ENCODE measurements at regions not wholly inside any gene's neighbourhood (a gene's known extent, or its start where the extent isn't known, plus 50 kb on each side); places are given as distances from the start of the nearest gene placed in this dataset.
"Not testable (repeated sequence)": the region's sequence is repeated elsewhere in the genome, so short reads cannot be mapped to it uniquely, and the experiment has no call there.

DNA sequence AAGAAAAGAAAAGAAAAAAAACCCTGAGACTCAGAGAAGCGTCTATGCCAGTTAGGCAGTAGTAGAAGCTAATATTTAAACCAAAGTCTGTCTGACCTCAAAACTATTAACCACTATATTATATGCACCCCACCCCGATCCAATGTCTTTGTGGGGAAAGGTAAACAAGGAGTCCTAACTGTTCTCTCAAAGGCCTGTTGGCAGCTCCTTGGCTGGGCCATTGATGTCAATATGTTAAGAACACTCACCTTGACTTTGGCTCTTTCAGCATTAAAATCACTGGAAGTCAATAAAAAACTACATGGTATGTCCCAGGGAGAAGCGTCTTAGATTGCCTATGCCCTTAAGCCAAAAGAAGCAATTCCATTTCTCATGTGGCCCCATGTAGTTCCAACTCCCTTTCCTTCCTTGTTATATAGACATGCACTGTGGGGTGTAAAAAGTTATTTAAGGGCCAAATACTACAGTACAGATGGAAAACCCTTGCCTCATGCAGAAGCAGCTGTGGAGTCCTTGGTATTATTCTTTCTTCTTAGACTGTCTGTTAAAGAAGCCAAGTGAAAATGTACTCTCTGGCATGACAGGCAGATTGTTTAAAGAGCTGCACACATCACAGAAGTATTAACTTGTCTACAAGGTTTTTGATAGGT lies 308.6 kb upstream of the RPS23 start:
- Histone ChIP-seq H3K9me3 (ENCODE audit: control insufficient read depth, insufficient read depth, low read length) (peaks cover 21% of the 10 kb centered on the region), H3K4me1 (ENCODE audit: insufficient read depth, low read length) (no peaks in the 10 kb centered on the region; the same call in 1 of the 2 replicates), H3K36me3 (ENCODE audit: insufficient read depth, low read length) (no peaks in the 10 kb centered on the region), H3K9ac (ENCODE audit: low read depth, low read length) (no peak overlapping the region)

DNA sequence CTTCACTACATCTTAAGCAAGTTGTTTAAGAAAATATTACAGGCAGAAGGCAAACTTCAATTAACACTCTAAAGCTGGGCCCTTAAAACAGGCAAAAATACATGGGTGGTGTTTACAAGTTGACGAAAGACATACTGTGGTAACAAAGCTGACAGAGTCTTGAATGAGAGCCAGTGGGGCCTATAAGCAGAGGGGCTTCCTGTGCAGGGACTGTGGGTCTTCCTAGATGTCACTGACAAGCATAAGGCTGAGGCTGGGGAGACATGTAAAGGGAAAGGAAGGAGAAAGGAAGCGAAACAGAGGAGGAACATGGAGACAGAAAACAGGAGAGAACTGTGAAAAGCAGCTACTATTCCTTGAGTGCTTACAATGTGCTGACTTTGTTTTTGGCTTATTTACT lies 308.0 kb upstream of the RPS23 start:
- H3K36me3 ChIP-seq (ENCODE audit: insufficient read depth, low read length) = no peaks in the 10 kb centered on the region
- H3K9ac ChIP-seq (ENCODE audit: low read depth, low read length) = no peak overlapping the region
- no peaks in the 10 kb centered on the region for H3K4me1 ChIP-seq (ENCODE audit: insufficient read depth, low read length)
- peaks cover 21% of the 10 kb centered on the region for H3K9me3 ChIP-seq (ENCODE audit: control insufficient read depth, insufficient read depth, low read length)

DNA sequence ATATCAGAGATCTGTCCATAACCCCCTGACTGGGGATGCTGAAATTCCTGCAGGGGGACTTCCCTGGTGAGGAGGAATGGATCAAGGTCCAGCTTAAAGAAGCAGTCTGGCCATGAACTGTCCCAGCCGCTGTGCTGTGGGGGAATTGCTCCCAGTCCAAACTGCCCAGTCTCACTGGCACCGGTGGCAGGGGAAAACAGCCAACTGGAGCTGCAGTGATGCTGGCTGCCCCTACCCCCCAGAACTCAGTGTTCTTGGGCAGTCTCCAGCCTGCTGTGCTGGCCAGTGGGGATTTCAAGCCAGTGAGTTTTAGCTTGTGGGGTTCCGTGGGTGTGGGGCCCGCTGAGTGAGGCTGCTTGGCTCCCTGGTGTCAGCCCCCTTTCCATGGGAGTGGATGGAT lies 306.5 kb upstream of the RPS23 start:
- Histone ChIP-seq H3K4me1 (ENCODE audit: insufficient read depth, low read length) (no peaks in the 10 kb centered on the region), H3K9ac (ENCODE audit: low read depth, low read length) (no peak overlapping the region), H3K9me3 (ENCODE audit: control insufficient read depth, insufficient read depth, low read length) (peaks cover 16% of the 10 kb centered on the region), H3K36me3 (ENCODE audit: insufficient read depth, low read length) (no peaks in the 10 kb centered on the region)

DNA sequence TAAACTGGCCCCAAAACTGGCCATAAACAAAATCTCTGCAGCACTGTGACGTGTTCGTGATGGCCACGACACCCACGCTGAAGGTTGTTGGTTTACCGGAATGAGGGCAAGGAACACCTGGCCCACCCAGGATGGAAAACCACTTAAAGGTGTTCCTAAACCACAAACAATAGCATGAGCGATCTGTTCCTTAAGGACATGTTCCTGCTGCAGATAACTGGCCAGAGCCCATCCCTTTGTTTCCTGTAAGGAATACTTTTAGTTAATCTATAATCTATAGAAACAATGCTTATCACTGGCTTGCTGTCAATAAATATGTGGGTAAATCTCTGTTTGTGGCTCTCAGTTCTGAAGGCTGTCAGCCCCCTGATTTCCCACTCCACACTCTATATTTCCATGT lies 305.2 kb upstream of the RPS23 start:
- H3K9ac ChIP-seq (ENCODE audit: low read depth, low read length); H3K36me3 ChIP-seq (ENCODE audit: insufficient read depth, low read length); H3K4me1 ChIP-seq (ENCODE audit: insufficient read depth, low read length); H3K9me3 ChIP-seq (ENCODE audit: control insufficient read depth, insufficient read depth, low read length): not testable (repeated sequence)

DNA sequence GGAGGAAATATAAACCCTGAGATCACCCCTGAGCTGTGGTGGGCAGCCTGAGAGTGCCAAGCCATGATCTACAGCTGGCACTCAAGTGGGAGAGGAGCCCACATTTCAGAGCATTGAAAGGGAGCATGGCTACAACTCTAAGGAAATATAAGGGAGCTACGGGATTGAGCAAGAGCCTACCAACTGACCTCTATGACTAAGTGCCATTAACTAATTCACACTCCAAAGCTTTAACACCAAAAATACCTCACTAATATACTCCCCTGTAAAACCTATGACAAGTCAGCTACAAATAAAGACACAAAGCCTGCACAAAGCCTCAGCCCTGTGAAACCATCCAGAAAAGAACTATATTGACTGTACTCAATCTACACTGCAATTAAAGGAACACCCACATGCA lies 286.8 kb upstream of the RPS23 start:
- Histone ChIP-seq H3K36me3 (ENCODE audit: insufficient read depth, low read length) (no peaks in the 10 kb centered on the region), H3K9ac (ENCODE audit: low read depth, low read length) (no peak overlapping the region), H3K4me1 (ENCODE audit: insufficient read depth, low read length) (no peaks in the 10 kb centered on the region), H3K9me3 (ENCODE audit: control insufficient read depth, insufficient read depth, low read length) (no peaks in the 10 kb centered on the region)

DNA sequence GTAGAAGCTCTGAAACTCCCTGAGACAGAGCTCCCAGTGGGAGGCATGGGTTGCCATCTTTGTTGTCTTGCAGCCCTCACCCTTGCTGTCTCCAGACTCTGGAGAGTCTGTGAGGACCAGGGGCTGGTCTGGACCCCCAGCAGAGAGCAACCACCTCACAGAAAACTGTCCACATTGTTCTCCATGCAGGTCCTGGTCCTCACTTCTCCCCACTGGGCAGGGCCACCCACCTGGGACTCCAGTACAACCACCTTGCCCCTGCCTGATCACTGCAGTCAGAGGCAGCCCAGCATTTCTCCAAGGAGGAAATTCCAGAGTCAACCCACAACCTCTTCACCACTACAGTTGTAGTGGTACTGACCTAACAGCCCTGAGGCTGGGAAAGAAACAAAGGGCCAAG lies 285.6 kb upstream of the RPS23 start:
- no peaks in the 10 kb centered on the region for H3K36me3 ChIP-seq (ENCODE audit: insufficient read depth, low read length)
- H3K4me1 ChIP-seq (ENCODE audit: insufficient read depth, low read length) = no peaks in the 10 kb centered on the region

DNA sequence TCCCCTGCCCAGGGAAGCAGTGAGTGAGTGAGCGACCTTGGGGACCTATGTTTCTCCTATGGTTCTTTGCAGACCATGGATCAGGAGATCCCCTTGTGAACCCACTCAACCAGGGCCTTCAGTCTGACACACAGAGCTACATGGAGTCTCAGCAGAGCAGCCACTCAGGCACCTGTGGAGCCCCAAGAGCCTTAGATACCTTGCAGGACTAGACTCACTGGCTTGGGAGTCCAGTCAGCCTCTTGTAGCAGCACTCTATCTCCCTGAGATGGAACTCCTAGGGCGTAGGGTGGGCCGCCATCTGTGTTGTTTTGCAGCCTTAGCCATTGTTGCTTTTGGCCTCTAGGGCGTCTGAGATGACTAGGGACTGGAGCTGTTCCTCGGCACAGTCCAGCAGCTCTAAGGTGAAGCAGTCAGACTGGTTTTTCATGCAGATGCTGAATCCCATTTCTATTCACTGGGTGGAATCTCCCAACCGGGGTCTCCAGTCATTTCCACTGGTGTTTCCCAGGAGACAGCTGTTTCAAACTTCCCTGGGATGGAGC lies 284.6 kb upstream of the RPS23 start:
- Histone ChIP-seq H3K4me1 (ENCODE audit: insufficient read depth, low read length) (no peaks in the 10 kb centered on the region), H3K9me3 (ENCODE audit: control insufficient read depth, insufficient read depth, low read length) (no peaks in the 10 kb centered on the region), H3K9ac (ENCODE audit: low read depth, low read length) (no peak overlapping the region), H3K36me3 (ENCODE audit: insufficient read depth, low read length) (no peaks in the 10 kb centered on the region)

More for the DNA sequence above, 285.6 kb upstream of the RPS23 start:
- Histone ChIP-seq H3K9me3 (ENCODE audit: control insufficient read depth, insufficient read depth, low read length) (no peaks in the 10 kb centered on the region), H3K9ac (ENCODE audit: low read depth, low read length) (no peak overlapping the region)

DNA sequence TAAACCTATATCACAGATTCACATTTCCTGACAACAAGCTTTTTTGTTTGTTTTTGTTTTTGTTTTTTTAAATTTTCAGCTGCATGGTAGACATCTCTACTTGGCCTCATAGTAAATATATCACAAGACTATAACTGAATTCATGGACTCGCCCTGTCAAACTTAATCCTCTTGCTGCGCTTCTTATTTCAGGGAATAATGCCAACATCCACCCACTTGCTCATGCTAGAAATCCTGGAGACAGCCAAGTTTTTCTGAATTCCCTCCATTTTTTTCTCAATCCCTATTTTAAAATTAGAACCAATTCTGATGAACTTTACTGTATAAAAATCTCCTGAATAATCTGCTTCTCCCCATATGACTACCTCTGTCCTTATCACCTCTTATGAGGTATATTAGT lies 283.6 kb upstream of the RPS23 start:
- no peaks in the 10 kb centered on the region for H3K4me1 ChIP-seq (ENCODE audit: insufficient read depth, low read length)
- H3K9me3 ChIP-seq (ENCODE audit: control insufficient read depth, insufficient read depth, low read length) = peaks cover 2% of the 10 kb centered on the region; the same call in 1 of the 2 replicates
- H3K9ac ChIP-seq (ENCODE audit: low read depth, low read length) = no peak overlapping the region
- no peaks in the 10 kb centered on the region for H3K36me3 ChIP-seq (ENCODE audit: insufficient read depth, low read length)

DNA sequence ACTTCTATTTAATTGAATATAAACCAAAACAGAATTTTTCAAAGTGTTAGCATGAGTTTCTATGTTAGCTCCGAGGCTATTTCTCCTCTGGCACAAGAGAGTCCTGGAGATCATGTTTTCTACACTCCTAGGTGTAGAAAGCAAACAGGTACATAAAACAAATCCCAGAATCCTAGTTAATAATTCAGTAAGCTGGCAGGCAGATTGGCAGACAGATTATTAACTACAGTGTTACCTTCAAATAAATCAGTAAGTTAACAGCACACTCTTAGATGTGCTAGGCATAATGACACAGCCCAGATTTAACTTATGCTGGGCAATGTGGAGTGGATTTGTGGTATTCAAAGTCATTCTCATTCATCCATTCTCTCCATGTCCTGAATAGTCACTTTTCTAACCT lies 282.8 kb upstream of the RPS23 start:
- Histone ChIP-seq H3K9ac (ENCODE audit: low read depth, low read length) (no peak overlapping the region), H3K4me1 (ENCODE audit: insufficient read depth, low read length) (no peaks in the 10 kb centered on the region), H3K36me3 (ENCODE audit: insufficient read depth, low read length) (no peaks in the 10 kb centered on the region), H3K9me3 (ENCODE audit: control insufficient read depth, insufficient read depth, low read length) (peaks cover 2% of the 10 kb centered on the region; the same call in 1 of the 2 replicates)

DNA sequence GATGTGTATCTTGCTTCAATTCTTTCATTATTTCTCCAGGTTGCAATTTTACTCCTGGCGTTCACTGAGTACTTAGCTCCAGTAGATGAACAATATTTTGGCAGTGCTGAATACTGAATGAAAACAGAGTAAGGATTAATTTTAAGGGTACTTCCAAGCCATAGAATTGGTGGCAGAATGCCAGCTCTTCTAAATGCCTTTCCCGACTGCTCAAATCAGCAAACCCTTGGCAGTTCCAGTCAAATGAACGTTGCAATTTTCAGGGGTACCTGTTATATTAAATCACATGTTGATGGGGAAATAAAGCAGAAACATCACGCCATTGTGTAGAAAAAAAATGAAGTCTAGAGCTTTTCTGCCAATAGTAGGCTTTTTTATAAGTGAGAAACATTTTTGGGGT lies 282.4 kb upstream of the RPS23 start:
- Histone ChIP-seq H3K9ac (ENCODE audit: low read depth, low read length) (no peak overlapping the region), H3K4me1 (ENCODE audit: insufficient read depth, low read length) (no peaks in the 10 kb centered on the region), H3K9me3 (ENCODE audit: control insufficient read depth, insufficient read depth, low read length) (peaks cover 2% of the 10 kb centered on the region; the same call in 1 of the 2 replicates), H3K36me3 (ENCODE audit: insufficient read depth, low read length) (no peaks in the 10 kb centered on the region)

DNA sequence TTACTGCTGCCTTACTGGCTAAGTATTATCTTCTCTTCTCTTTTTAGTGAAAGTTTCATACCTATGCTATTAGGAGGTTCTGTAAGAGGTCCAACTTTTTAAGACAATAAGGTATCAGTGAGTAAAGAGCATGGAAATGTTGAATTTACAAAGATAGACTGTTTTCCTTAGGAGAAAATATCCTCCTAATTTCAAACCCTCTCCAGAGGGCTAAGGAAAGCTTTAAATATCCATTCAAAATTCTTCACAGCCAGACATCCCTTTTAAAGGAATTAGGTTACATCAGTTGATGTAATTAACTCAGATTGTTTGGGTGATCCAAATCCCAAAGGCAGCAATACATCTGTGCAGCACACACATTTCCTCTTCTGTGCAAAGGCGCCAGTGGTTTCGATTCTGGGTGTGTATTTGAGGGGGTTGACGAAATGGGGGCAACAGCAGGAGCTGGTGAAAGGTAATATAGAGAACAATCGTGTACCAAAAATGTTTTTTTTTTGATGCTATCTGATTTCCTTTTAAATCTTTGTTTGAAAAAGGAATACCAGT lies 273.8 kb upstream of the RPS23 start:
- Histone ChIP-seq H3K9ac (ENCODE audit: low read depth, low read length) (no peak overlapping the region), H3K36me3 (ENCODE audit: insufficient read depth, low read length) (no peaks in the 10 kb centered on the region)

DNA sequence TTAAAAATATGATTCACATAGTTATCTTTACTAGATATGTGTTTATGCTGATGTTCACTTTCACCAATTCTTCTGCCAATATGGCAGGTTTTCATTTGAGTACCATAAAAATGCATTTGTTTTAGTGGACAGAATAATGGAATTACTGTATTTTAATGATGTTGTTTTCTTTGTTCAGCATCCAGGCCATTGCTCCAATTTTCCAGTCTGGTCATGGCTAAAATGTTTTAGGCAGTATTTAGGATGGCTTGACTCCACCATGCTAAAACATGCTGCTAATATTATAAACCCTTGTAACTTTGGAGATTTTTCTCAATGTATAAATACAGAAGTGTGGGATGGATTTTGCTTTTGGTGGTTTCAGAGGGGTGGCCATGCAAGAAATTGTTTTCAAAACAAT lies 273.0 kb upstream of the RPS23 start:
- Histone ChIP-seq H3K36me3 (ENCODE audit: insufficient read depth, low read length) (no peaks in the 10 kb centered on the region), H3K9ac (ENCODE audit: low read depth, low read length) (no peak overlapping the region), H3K4me1 (ENCODE audit: insufficient read depth, low read length) (no peaks in the 10 kb centered on the region), H3K9me3 (ENCODE audit: control insufficient read depth, insufficient read depth, low read length) (no peaks in the 10 kb centered on the region)

More for the DNA sequence above, 273.8 kb upstream of the RPS23 start:
- Histone ChIP-seq H3K9me3 (ENCODE audit: control insufficient read depth, insufficient read depth, low read length) (no peaks in the 10 kb centered on the region), H3K4me1 (ENCODE audit: insufficient read depth, low read length) (no peaks in the 10 kb centered on the region)

DNA sequence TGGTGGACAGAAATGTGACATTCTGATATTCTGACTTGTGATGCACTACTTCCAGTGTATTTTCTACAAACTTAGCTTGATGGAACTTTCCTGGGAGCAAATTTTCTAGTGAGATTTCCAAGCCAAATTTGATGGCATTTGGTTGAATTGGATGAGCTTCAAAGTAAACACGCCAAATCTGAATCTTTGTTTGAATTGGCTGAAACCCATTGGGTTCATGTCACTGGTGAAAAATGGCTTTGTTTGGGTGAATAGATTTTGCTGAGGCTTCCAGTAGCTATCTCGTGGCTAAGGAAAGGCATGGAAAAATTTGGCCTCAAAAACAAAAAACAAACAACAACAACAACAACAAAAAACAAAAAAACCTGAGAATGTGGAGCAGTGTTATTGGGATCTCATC lies 271.1 kb upstream of the RPS23 start:
- no peaks in the 10 kb centered on the region for H3K9me3 ChIP-seq (ENCODE audit: control insufficient read depth, insufficient read depth, low read length)
- H3K9ac ChIP-seq (ENCODE audit: low read depth, low read length) = no peak overlapping the region
- no peaks in the 10 kb centered on the region for H3K4me1 ChIP-seq (ENCODE audit: insufficient read depth, low read length)
- no peaks in the 10 kb centered on the region for H3K36me3 ChIP-seq (ENCODE audit: insufficient read depth, low read length)

DNA sequence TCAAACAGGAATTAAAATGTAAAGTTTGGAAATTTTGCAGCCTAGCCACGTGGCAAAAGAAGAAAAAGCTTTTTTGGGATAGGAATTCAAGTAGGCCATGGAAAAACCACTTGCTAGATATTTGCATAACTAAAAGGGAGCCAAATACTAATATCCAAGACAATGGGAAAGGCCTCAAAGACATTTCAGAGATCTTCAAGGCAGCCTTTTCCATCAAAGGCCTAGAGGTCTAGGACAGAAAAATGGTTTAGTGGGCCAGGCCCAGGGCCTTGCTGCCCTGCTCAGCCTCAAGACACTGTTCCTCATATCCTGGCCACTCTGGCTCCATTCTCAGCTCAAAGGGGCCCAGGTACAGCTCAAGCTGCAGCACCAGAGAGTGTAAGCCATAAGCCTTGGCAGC lies 265.9 kb upstream of the RPS23 start:
- Histone ChIP-seq H3K9me3 (ENCODE audit: control insufficient read depth, insufficient read depth, low read length) (peaks cover 3% of the 10 kb centered on the region; the same call in 1 of the 2 replicates), H3K9ac (ENCODE audit: low read depth, low read length) (no peak overlapping the region), H3K4me1 (ENCODE audit: insufficient read depth, low read length) (no peaks in the 10 kb centered on the region), H3K36me3 (ENCODE audit: insufficient read depth, low read length) (0 out of 2 replicates have a peak, but pooled peaks cover 2% of the 10 kb centered on the region)

DNA sequence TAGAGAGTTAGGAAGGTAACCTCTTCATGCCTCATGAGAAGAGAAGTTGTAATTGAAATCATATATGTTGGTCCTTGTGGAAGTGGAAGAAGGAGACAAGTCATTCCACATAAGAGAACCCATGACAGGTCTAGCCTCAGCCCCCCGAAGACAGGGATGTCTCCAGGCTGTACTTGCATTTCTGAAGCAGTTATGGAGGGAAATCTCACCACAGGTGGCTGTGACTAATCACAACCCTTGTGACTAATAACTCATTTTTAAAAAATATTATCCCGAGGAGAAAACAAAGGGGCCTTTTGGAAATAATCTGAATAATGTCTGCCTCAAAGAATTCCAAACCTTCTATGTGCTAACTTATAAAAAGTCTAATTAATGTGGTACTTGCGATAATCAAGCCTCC lies 262.1 kb upstream of the RPS23 start:
- H3K4me1 ChIP-seq (ENCODE audit: insufficient read depth, low read length) = no peaks in the 10 kb centered on the region
- H3K9ac ChIP-seq (ENCODE audit: low read depth, low read length) = no peak overlapping the region
- 0 out of 2 replicates have a peak, but pooled peaks cover 2% of the 10 kb centered on the region for H3K36me3 ChIP-seq (ENCODE audit: insufficient read depth, low read length)
- H3K9me3 ChIP-seq (ENCODE audit: control insufficient read depth, insufficient read depth, low read length) = peaks cover 3% of the 10 kb centered on the region; the same call in 1 of the 2 replicates

Data from ES-I3 (cell line).